Muscle of leg (tissue), 3 donors: ENCODE measurements at regions not wholly inside any gene's neighbourhood (a gene's known extent, or its start where the extent isn't known, plus 50 kb on each side); places are given as distances from the start of the nearest gene placed in this dataset.
"Not testable (repeated sequence)": the region's sequence is repeated elsewhere in the genome, so short reads cannot be mapped to it uniquely, and the experiment has no call there.

ENCODE experiments used
- DNase-seq: peaks from one replicate; pipeline ENCODE4 v3.0.0; 2013
- H3K27ac ChIP-seq: one replicate; pipeline ENCODE4 v1.5.1; 2013; ENCODE audit warnings: mild to moderate bottlenecking, low read length, control low read depth
- H3K27me3 ChIP-seq: one replicate; pipeline ENCODE4 v1.6.1; 2013; ENCODE audit warnings: low read length; ENCODE audit not compliant: control insufficient read depth, insufficient read depth
- H3K36me3 ChIP-seq: one replicate; pipeline ENCODE4 v1.6.1; 2013; ENCODE audit warnings: low read length; ENCODE audit not compliant: control insufficient read depth, insufficient read depth
- H3K4me1 ChIP-seq: one replicate; pipeline ENCODE4 v1.6.1; 2013; ENCODE audit warnings: low read length; ENCODE audit not compliant: control insufficient read depth, insufficient read depth
- H3K4me3 ChIP-seq: one replicate; pipeline ENCODE4 v1.5.1; 2013; ENCODE audit warnings: low read length, control low read depth
- H3K9me3 ChIP-seq: replicated peaks from 2 replicates; pipeline ENCODE4 v1.6.1; 2013; ENCODE audit warnings: low read depth, low read length; ENCODE audit not compliant: control insufficient read depth
- WGBS: methylation state at CpG from one replicate; pipeline ENCODE4 v1.1.5; 2013; ENCODE audit warnings: missing lambda C conversion rate; ENCODE audit not compliant: insufficient coverage; 5-methylcytosine and 5-hydroxymethylcytosine counted together

- no peaks in the 10 kb centered on the region for H3K36me3 ChIP-seq
- H3K27me3 ChIP-seq, result no peaks in the 10 kb centered on the region
- no peaks in the 10 kb centered on the region for H3K4me1 ChIP-seq
- no peak overlapping the region for H3K27ac ChIP-seq
- no peak overlapping the region for H3K4me3 ChIP-seq
- no peak for DNase-seq
- WGBS, result 95% methylated on average over 3 of the region's 11 CpGs
- H3K9me3 ChIP-seq, result no peaks in the 10 kb centered on the region
These were observed 203.3 kb upstream of the SPOPL start for GRCh38 chr2:138298120-138298814.

DNA sequence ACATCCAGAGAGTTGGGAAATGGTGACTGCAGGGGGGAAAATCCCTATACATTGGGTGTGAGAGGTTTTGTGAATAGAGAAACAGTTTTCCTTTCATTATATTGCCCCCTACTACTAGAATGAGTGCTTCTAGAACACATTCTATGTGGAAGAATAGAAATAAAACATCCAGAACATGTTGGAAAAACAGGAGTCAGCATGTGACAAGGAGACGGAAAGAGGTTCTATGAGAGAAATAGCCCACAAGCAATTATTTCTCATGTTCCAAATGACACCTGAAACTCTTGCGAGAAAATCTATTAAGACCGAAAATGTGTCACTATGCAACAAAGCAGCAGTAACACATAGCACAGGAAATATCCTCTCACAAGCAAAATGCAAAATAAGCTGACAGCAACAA lies 202.7 kb upstream of the SPOPL start:
- no peak for DNase-seq
- H3K36me3 ChIP-seq, result no peaks in the 10 kb centered on the region
- no peaks in the 10 kb centered on the region for H3K9me3 ChIP-seq
- WGBS, result no CpG with 5 or more reads among the region's 3 CpGs
- H3K27me3 ChIP-seq, result no peaks in the 10 kb centered on the region
- H3K4me3 ChIP-seq, result no peak overlapping the region
- H3K27ac ChIP-seq, result no peak overlapping the region
- H3K4me1 ChIP-seq, result no peaks in the 10 kb centered on the region

- Histone ChIP-seq H3K4me3 (no peak overlapping the region), H3K27me3 (no peaks in the 10 kb centered on the region), H3K27ac (no peak overlapping the region), H3K4me1 (no peaks in the 10 kb centered on the region), H3K36me3 (no peaks in the 10 kb centered on the region), H3K9me3 (no peaks in the 10 kb centered on the region)
- DNase-seq, result no peak
- WGBS, result no CpG with 5 or more reads among the region's 3 CpGs
These were observed 194.9 kb upstream of the SPOPL start for GRCh38 chr2:138306626-138307025.

DNA sequence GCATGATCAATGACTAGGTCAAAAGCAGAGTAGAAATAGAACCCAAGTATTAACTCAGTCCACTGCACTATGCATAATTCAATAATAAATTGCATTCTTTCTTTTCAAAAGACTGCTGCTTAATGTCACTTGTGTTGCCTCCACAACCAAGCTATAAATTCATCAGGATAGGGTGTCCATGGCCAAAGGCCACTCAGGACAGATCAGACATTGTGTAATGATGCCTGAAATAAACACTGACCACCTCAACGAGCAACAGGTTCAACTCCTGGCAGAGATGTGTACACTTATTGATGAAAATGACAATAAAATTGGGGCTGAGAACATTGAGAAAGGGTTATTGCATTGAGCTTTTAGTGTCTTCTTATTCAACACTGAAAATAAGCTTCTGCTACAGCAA lies 194.5 kb upstream of the SPOPL start:
- no peak for DNase-seq
- Histone ChIP-seq H3K27me3 (no peaks in the 10 kb centered on the region), H3K9me3 (no peaks in the 10 kb centered on the region), H3K27ac (no peak overlapping the region), H3K4me1 (no peaks in the 10 kb centered on the region), H3K4me3 (no peak overlapping the region), H3K36me3 (no peaks in the 10 kb centered on the region)
- WGBS, result no CpG with 5 or more reads among the region's 1 CpG

GRCh38 chr2:138309760-138310159 lies 191.8 kb upstream of the SPOPL start:
- H3K27me3 ChIP-seq, result no peaks in the 10 kb centered on the region

GRCh38 chr2:138312061-138312460 lies 189.5 kb upstream of the SPOPL start:
- whole genome bisulfite sequencing, result 87% methylated on average over 3 of the region's 4 CpGs
- Histone ChIP-seq H3K9me3 (no peaks in the 10 kb centered on the region), H3K4me1 (no peaks in the 10 kb centered on the region), H3K4me3 (no peak overlapping the region), H3K27me3 (no peaks in the 10 kb centered on the region), H3K36me3 (no peaks in the 10 kb centered on the region), H3K27ac (no peak overlapping the region)
- no peak for DNase-seq

More at GRCh38 chr2:138309760-138310159, 191.8 kb upstream of the SPOPL start:
- H3K9me3 ChIP-seq, result no peaks in the 10 kb centered on the region
- WGBS, result 100% methylated on average over 2 of the region's 2 CpGs
- H3K36me3 ChIP-seq, result no peaks in the 10 kb centered on the region
- H3K27ac ChIP-seq, result no peak overlapping the region
- H3K4me1 ChIP-seq, result no peaks in the 10 kb centered on the region
- no peak for DNase-seq
- H3K4me3 ChIP-seq, result no peak overlapping the region

DNA sequence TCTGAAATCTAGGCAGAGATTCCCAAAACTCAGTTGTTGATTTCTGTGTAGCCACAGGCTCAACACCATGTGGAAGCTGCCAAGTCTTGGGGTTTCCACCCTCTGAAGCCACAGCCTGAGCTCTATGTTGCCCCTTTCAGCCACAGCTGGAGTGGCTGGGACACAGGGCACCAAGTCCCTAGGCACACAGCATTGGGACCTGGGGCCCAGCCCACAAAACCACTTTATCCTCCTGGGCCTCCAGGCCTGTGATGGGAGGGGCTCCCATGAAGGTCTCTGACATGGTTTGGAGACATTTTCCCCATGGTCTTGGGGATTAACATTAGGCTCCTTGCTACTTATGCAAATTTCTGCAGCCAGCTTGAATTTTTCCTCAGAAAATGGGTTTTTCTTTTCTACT lies 186.0 kb upstream of the SPOPL start:
- not testable (repeated sequence) for H3K27ac ChIP-seq, H3K9me3 ChIP-seq, DNase-seq, H3K4me3 ChIP-seq, H3K36me3 ChIP-seq, H3K27me3 ChIP-seq, H3K4me1 ChIP-seq

- Histone ChIP-seq H3K9me3 (no peaks in the 10 kb centered on the region), H3K27ac (no peak overlapping the region), H3K27me3 (no peaks in the 10 kb centered on the region), H3K4me1 (no peaks in the 10 kb centered on the region), H3K36me3 (no peaks in the 10 kb centered on the region), H3K4me3 (no peak overlapping the region)
- DNase-seq, result no peak
- no CpG with 5 or more reads among the region's 2 CpGs for WGBS
These were observed 182.0 kb upstream of the SPOPL start for GRCh38 chr2:138319616-138320015.

- DNase-seq, result no peak
- Histone ChIP-seq H3K4me3 (no peak overlapping the region), H3K9me3 (no peaks in the 10 kb centered on the region), H3K4me1 (no peaks in the 10 kb centered on the region), H3K27ac (no peak overlapping the region), H3K27me3 (no peaks in the 10 kb centered on the region), H3K36me3 (no peaks in the 10 kb centered on the region)
- WGBS, result no CpG with 5 or more reads among the region's 2 CpGs
These were observed 180.1 kb upstream of the SPOPL start for GRCh38 chr2:138321458-138321857.

GRCh38 chr2:138323382-138324067 lies 178.0 kb upstream of the SPOPL start:
- Histone ChIP-seq H3K27ac (no peak overlapping the region), H3K36me3 (no peaks in the 10 kb centered on the region), H3K27me3 (no peaks in the 10 kb centered on the region), H3K4me1 (no peaks in the 10 kb centered on the region), H3K4me3 (no peak overlapping the region), H3K9me3 (no peaks in the 10 kb centered on the region)
- WGBS, result no CpG with 5 or more reads among the region's 2 CpGs
- no peak for DNase-seq
